ENCODE measurements at regions not wholly inside any gene's neighbourhood (a gene's known extent, or its start where the extent isn't known, plus 50 kb on each side); places are given as distances from the start of the nearest gene placed in this dataset.

DNA sequence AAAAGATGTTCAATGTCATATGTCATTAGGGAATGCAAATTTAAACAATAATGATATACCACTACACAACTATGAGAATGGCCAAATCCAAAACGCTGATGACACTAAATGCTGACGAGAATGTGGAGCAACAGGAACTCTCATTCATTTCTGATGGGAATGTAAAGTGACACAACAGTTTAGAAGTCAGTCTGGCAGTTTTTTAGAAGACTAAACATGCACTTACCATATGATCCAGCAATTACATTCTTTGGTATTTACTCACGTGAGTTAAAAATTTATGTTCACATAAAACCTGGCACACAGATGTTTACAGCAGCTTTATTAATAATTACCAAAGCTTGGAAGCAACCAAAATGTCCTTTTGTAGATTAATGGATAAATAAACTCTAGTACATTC, 110.4 kb upstream of the C1orf21 start:
- no peak overlapping the region for H2BK15ac ChIP-seq (ENCODE audit: low read depth, low read length)
- H3K4ac ChIP-seq (ENCODE audit: low read depth, low read length): no peak overlapping the region
- intact Hi-C loops (cut with micrococcal nuclease) (no loop called here), in situ Hi-C loops (cut with MboI; ENCODE audit: low sequenced_read_pairs) (no loop called here), dilution Hi-C loops (cut with HindIII; ENCODE audit: low sequenced_read_pairs, unreplicated experiment) (no loop called here)
- no peak overlapping the region for H2AK5ac ChIP-seq (ENCODE audit: low read depth, low read length)
- ChIA-PET CTCF (interaction anchor here (1.0 kb wide), 1 partner anchor 187 kb away, joined by 4 read pairs; no protein-coding TSS in a partner anchor), POLR2A (ENCODE audit: unreplicated experiment) (no interaction called here)
- H3K4me1 ChIP-seq (ENCODE audit: control insufficient read depth, insufficient read depth, low read length): peaks cover 3% of the 10 kb centered on the region; the same call in 1 of the 2 replicates
- H3K27me3 ChIP-seq (ENCODE audit: control insufficient read depth, insufficient read depth, low read length): no peaks in the 10 kb centered on the region
- H4K91ac ChIP-seq (ENCODE audit: insufficient read depth, low read depth, low read length): no peak overlapping the region
- TF ChIP-seq MXI1 (IDR thresholded peaks at IDR 0.05; ENCODE audit: borderline replicate concordance, low read depth, low read length): no peak
- no peak for TF ChIP-seq MAZ (IDR thresholded peaks at IDR 0.05; ENCODE audit: borderline replicate concordance, low read depth, low read length)
- no peak for TF ChIP-seq SMC3 (IDR thresholded peaks at IDR 0.05; ENCODE audit: low read depth, low read length)
- TF ChIP-seq NFE2L2 (IDR thresholded peaks at IDR 0.05; ENCODE audit: low read depth, low read length): no peak
- no peak for TF ChIP-seq MAFK (IDR thresholded peaks at IDR 0.05; ENCODE audit: low read depth, low read length)
- no peak for TF ChIP-seq CEBPB (IDR thresholded peaks at IDR 0.05; ENCODE audit: low read depth, low read length)
- no peak for TF ChIP-seq FOS (IDR thresholded peaks at IDR 0.05; ENCODE audit: low read depth, low read length)
- no peak for TF ChIP-seq RCOR1 (IDR thresholded peaks at IDR 0.05; ENCODE audit: insufficient replicate concordance, low read length)
- no peak overlapping the region for H4K8ac ChIP-seq (ENCODE audit: low read depth in 2 of 2, low read length in 2 of 2)
- no peaks in the 10 kb centered on the region for H3K79me1 ChIP-seq (ENCODE audit: low read depth in 1 of 2, low read length in 2 of 2)
- H2BK20ac ChIP-seq (ENCODE audit: low read depth, low read length): no peak overlapping the region
- no peak overlapping the region for H3K18ac ChIP-seq (ENCODE audit: low read depth, low read length)
- no TSS peak for BruUV-seq (replicated peaks)
- no peaks in the 10 kb centered on the region for H3K9me1 ChIP-seq (ENCODE audit: insufficient read depth, low read length)
- no peak overlapping the region for H2AFZ ChIP-seq (replicated peaks; ENCODE audit: low read length, poor library complexity)
- no peak overlapping the region for H3K56ac ChIP-seq (ENCODE audit: extremely low read depth, insufficient read depth, low read length)
- WGBS, 2 experiments (ENCODE audit: extremely low coverage in 2 of 2, insufficient read length in 1 of 2): no CpG with 5 or more reads among the region's 3 CpGs
- no peak overlapping the region for H3K9ac ChIP-seq (ENCODE audit: low read depth, low read length)
- no peak overlapping the region for H2BK5ac ChIP-seq (ENCODE audit: low read depth, low read length, poor library complexity, severe bottlenecking)
- no peak overlapping the region for H3K27ac ChIP-seq (ENCODE audit: insufficient read depth, low read length)
- no peaks in the 10 kb centered on the region for H4K20me1 ChIP-seq (ENCODE audit: insufficient read depth, low read length)
- H3K14ac ChIP-seq (replicated peaks; ENCODE audit: low read depth, low read length): no peak overlapping the region
- no peaks in the 10 kb centered on the region for H3K9me3 ChIP-seq (ENCODE audit: control insufficient read depth, insufficient read depth, low read length)
- no peak overlapping the region for H2AK9ac ChIP-seq (replicated peaks; ENCODE audit: low read depth, low read length, poor library complexity)
- no peak overlapping the region for H3K4me3 ChIP-seq (ENCODE audit: insufficient read depth, low read depth, low read length)
- no peak overlapping the region for H2BK120ac ChIP-seq (ENCODE audit: low read depth, low read length)
- no peaks in the 10 kb centered on the region for H3K36me3 ChIP-seq (ENCODE audit: control insufficient read depth, insufficient read depth, low read length)
- H3K23ac ChIP-seq (ENCODE audit: low read depth, low read length): no peak overlapping the region
- DNase-seq: peak; percentile 43
- H4K5ac ChIP-seq (ENCODE audit: low read depth, low read length): no peak overlapping the region
- ATAC-seq (ENCODE audit: low read depth): no peak
- H3K4me2 ChIP-seq (ENCODE audit: low read depth, low read length): no peak overlapping the region
